Neural progenitor cell (in vitro differentiated cells): ENCODE measurements at regions not wholly inside any gene's neighbourhood (a gene's known extent, or its start where the extent isn't known, plus 50 kb on each side); places are given as distances from the start of the nearest gene placed in this dataset.

Experiments used
- EZH2 ChIP-seq: fragments of 200-600 bp; sonication (generic); IDR thresholded peaks from 2 replicates; pipeline ENCODE4 v1.6.1; 2017; ENCODE audit warnings: antibody characterized with exemption, mild to moderate bottlenecking, moderate library complexity
- TF ChIP-seq, protein P1 (sequence below): fragments of 200-600 bp; sonication (generic); IDR thresholded peaks from 2 replicates; pipeline ENCODE4 v1.5.1; 2017; ENCODE audit warnings: antibody characterized with exemption, mild to moderate bottlenecking

DNA sequence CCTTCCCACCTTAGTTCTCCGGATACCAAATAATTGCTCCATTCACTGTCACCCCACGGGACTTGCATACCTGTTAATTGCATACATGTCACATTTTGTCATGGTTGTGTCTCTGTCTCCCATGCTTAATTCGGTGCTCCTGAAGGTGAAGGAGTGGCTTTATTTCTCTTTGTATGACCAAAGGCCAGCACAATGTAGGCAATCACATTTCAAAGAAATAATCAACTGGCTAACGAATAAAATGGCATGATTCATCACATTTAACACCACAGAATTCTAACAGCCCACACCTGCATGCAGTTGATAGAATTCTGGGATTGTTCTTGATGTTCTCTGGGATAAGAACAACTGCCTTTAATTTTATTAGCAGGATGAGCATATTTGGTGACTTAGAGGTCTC is 59.3 kb downstream of the ATXN3L start:
- TF ChIP-seq, protein P1, sequence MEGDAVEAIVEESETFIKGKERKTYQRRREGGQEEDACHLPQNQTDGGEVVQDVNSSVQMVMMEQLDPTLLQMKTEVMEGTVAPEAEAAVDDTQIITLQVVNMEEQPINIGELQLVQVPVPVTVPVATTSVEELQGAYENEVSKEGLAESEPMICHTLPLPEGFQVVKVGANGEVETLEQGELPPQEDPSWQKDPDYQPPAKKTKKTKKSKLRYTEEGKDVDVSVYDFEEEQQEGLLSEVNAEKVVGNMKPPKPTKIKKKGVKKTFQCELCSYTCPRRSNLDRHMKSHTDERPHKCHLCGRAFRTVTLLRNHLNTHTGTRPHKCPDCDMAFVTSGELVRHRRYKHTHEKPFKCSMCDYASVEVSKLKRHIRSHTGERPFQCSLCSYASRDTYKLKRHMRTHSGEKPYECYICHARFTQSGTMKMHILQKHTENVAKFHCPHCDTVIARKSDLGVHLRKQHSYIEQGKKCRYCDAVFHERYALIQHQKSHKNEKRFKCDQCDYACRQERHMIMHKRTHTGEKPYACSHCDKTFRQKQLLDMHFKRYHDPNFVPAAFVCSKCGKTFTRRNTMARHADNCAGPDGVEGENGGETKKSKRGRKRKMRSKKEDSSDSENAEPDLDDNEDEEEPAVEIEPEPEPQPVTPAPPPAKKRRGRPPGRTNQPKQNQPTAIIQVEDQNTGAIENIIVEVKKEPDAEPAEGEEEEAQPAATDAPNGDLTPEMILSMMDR = no peak
- TF ChIP-seq EZH2 = no peak
